ENCODE measurements at regions not wholly inside any gene's neighbourhood (a gene's known extent, or its start where the extent isn't known, plus 50 kb on each side); places are given as distances from the start of the nearest gene placed in this dataset.

DNA sequence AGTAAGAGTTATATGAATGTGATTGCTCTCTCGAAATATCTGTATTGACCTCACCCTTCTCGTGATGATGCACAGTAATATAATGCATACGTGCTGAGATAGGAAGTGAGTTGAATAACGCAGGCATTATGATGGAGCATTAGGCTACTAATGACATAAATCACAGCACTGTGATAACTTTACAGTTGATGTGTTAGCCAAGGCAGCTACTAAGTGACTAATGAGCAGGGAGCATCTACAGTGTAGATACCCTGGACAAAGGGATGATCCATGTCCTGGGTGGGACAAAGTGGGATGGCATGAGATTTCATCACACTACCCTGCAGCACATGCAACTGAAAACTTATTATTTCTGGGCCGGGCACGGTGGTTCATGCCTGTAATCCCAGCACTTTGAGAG lies 68.4 kb downstream of the HDGFL1 start (continued):
- TF ChIP-seq, protein P1, sequence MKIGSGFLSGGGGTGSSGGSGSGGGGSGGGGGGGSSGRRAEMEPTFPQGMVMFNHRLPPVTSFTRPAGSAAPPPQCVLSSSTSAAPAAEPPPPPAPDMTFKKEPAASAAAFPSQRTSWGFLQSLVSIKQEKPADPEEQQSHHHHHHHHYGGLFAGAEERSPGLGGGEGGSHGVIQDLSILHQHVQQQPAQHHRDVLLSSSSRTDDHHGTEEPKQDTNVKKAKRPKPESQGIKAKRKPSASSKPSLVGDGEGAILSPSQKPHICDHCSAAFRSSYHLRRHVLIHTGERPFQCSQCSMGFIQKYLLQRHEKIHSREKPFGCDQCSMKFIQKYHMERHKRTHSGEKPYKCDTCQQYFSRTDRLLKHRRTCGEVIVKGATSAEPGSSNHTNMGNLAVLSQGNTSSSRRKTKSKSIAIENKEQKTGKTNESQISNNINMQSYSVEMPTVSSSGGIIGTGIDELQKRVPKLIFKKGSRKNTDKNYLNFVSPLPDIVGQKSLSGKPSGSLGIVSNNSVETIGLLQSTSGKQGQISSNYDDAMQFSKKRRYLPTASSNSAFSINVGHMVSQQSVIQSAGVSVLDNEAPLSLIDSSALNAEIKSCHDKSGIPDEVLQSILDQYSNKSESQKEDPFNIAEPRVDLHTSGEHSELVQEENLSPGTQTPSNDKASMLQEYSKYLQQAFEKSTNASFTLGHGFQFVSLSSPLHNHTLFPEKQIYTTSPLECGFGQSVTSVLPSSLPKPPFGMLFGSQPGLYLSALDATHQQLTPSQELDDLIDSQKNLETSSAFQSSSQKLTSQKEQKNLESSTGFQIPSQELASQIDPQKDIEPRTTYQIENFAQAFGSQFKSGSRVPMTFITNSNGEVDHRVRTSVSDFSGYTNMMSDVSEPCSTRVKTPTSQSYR (CRISPR knock-in tag; IDR thresholded peaks at IDR 0.05): no peak
- TF ChIP-seq FOXK1 (CRISPR knock-in tag; IDR thresholded peaks at IDR 0.05): no peak
- TF ChIP-seq, protein P2, sequence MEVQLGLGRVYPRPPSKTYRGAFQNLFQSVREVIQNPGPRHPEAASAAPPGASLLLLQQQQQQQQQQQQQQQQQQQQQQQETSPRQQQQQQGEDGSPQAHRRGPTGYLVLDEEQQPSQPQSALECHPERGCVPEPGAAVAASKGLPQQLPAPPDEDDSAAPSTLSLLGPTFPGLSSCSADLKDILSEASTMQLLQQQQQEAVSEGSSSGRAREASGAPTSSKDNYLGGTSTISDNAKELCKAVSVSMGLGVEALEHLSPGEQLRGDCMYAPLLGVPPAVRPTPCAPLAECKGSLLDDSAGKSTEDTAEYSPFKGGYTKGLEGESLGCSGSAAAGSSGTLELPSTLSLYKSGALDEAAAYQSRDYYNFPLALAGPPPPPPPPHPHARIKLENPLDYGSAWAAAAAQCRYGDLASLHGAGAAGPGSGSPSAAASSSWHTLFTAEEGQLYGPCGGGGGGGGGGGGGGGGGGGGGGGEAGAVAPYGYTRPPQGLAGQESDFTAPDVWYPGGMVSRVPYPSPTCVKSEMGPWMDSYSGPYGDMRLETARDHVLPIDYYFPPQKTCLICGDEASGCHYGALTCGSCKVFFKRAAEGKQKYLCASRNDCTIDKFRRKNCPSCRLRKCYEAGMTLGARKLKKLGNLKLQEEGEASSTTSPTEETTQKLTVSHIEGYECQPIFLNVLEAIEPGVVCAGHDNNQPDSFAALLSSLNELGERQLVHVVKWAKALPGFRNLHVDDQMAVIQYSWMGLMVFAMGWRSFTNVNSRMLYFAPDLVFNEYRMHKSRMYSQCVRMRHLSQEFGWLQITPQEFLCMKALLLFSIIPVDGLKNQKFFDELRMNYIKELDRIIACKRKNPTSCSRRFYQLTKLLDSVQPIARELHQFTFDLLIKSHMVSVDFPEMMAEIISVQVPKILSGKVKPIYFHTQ (CRISPR knock-in tag; IDR thresholded peaks at IDR 0.05): no peak
- TF ChIP-seq OVOL2 (CRISPR knock-in tag; IDR thresholded peaks at IDR 0.05; ENCODE audit: borderline replicate concordance): no peak
- TF ChIP-seq, protein P3, sequence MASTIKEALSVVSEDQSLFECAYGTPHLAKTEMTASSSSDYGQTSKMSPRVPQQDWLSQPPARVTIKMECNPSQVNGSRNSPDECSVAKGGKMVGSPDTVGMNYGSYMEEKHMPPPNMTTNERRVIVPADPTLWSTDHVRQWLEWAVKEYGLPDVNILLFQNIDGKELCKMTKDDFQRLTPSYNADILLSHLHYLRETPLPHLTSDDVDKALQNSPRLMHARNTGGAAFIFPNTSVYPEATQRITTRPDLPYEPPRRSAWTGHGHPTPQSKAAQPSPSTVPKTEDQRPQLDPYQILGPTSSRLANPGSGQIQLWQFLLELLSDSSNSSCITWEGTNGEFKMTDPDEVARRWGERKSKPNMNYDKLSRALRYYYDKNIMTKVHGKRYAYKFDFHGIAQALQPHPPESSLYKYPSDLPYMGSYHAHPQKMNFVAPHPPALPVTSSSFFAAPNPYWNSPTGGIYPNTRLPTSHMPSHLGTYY (CRISPR knock-in tag; IDR thresholded peaks at IDR 0.05): no peak
- TF ChIP-seq CREB1 (CRISPR knock-in tag; IDR thresholded peaks at IDR 0.05): no peak
- no peak for TF ChIP-seq SP1 (CRISPR knock-in tag; conservative IDR thresholded peaks at IDR 0.05)
- TF ChIP-seq, protein P4, sequence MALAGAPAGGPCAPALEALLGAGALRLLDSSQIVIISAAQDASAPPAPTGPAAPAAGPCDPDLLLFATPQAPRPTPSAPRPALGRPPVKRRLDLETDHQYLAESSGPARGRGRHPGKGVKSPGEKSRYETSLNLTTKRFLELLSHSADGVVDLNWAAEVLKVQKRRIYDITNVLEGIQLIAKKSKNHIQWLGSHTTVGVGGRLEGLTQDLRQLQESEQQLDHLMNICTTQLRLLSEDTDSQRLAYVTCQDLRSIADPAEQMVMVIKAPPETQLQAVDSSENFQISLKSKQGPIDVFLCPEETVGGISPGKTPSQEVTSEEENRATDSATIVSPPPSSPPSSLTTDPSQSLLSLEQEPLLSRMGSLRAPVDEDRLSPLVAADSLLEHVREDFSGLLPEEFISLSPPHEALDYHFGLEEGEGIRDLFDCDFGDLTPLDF (CRISPR knock-in tag; IDR thresholded peaks at IDR 0.05): no peak
- TF ChIP-seq, protein P5, sequence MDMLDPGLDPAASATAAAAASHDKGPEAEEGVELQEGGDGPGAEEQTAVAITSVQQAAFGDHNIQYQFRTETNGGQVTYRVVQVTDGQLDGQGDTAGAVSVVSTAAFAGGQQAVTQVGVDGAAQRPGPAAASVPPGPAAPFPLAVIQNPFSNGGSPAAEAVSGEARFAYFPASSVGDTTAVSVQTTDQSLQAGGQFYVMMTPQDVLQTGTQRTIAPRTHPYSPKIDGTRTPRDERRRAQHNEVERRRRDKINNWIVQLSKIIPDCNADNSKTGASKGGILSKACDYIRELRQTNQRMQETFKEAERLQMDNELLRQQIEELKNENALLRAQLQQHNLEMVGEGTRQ (CRISPR knock-in tag; IDR thresholded peaks at IDR 0.05): no peak
- no peak for TF ChIP-seq ZNF423 (CRISPR knock-in tag; IDR thresholded peaks at IDR 0.05)
- TF ChIP-seq ZNF121 (CRISPR knock-in tag; IDR thresholded peaks at IDR 0.05): no peak
- no peak for TF ChIP-seq NR1H2 (CRISPR knock-in tag; IDR thresholded peaks at IDR 0.05)

DNA sequence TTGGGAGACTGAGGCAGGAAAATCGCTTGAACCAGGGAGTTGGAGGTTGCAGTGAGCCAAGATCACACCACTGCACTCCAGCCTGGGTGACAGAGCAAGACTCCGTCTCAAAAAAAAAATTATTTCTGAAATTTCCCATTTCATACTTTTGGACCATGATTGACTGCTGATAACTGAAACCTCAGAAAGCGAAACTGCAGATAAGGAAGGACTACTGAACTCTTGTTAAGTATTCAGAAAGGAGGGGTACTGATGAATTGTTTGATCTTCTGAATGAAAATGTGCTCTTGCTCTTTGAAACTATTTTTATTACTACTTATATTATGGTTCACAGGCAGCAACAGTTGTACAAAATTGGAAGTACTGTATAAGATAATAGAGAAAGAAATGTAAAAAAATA lies 69.0 kb downstream of the HDGFL1 start:
- TF ChIP-seq, protein P6, sequence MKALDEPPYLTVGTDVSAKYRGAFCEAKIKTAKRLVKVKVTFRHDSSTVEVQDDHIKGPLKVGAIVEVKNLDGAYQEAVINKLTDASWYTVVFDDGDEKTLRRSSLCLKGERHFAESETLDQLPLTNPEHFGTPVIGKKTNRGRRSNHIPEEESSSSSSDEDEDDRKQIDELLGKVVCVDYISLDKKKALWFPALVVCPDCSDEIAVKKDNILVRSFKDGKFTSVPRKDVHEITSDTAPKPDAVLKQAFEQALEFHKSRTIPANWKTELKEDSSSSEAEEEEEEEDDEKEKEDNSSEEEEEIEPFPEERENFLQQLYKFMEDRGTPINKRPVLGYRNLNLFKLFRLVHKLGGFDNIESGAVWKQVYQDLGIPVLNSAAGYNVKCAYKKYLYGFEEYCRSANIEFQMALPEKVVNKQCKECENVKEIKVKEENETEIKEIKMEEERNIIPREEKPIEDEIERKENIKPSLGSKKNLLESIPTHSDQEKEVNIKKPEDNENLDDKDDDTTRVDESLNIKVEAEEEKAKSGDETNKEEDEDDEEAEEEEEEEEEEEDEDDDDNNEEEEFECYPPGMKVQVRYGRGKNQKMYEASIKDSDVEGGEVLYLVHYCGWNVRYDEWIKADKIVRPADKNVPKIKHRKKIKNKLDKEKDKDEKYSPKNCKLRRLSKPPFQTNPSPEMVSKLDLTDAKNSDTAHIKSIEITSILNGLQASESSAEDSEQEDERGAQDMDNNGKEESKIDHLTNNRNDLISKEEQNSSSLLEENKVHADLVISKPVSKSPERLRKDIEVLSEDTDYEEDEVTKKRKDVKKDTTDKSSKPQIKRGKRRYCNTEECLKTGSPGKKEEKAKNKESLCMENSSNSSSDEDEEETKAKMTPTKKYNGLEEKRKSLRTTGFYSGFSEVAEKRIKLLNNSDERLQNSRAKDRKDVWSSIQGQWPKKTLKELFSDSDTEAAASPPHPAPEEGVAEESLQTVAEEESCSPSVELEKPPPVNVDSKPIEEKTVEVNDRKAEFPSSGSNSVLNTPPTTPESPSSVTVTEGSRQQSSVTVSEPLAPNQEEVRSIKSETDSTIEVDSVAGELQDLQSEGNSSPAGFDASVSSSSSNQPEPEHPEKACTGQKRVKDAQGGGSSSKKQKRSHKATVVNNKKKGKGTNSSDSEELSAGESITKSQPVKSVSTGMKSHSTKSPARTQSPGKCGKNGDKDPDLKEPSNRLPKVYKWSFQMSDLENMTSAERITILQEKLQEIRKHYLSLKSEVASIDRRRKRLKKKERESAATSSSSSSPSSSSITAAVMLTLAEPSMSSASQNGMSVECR (CRISPR knock-in tag; IDR thresholded peaks at IDR 0.05; ENCODE audit: borderline replicate concordance): no peak
- TF ChIP-seq FOXJ3 (CRISPR knock-in tag; IDR thresholded peaks at IDR 0.05; ENCODE audit: borderline replicate concordance) (no peak), SOX15 (CRISPR knock-in tag; IDR thresholded peaks at IDR 0.05) (no peak)
- TF ChIP-seq, protein P7, sequence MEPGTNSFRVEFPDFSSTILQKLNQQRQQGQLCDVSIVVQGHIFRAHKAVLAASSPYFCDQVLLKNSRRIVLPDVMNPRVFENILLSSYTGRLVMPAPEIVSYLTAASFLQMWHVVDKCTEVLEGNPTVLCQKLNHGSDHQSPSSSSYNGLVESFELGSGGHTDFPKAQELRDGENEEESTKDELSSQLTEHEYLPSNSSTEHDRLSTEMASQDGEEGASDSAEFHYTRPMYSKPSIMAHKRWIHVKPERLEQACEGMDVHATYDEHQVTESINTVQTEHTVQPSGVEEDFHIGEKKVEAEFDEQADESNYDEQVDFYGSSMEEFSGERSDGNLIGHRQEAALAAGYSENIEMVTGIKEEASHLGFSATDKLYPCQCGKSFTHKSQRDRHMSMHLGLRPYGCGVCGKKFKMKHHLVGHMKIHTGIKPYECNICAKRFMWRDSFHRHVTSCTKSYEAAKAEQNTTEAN (CRISPR knock-in tag; IDR thresholded peaks at IDR 0.05): no peak
- TF ChIP-seq, protein P8, sequence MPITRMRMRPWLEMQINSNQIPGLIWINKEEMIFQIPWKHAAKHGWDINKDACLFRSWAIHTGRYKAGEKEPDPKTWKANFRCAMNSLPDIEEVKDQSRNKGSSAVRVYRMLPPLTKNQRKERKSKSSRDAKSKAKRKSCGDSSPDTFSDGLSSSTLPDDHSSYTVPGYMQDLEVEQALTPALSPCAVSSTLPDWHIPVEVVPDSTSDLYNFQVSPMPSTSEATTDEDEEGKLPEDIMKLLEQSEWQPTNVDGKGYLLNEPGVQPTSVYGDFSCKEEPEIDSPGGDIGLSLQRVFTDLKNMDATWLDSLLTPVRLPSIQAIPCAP (CRISPR knock-in tag; IDR thresholded peaks at IDR 0.05): no peak
- TF ChIP-seq, protein P9, sequence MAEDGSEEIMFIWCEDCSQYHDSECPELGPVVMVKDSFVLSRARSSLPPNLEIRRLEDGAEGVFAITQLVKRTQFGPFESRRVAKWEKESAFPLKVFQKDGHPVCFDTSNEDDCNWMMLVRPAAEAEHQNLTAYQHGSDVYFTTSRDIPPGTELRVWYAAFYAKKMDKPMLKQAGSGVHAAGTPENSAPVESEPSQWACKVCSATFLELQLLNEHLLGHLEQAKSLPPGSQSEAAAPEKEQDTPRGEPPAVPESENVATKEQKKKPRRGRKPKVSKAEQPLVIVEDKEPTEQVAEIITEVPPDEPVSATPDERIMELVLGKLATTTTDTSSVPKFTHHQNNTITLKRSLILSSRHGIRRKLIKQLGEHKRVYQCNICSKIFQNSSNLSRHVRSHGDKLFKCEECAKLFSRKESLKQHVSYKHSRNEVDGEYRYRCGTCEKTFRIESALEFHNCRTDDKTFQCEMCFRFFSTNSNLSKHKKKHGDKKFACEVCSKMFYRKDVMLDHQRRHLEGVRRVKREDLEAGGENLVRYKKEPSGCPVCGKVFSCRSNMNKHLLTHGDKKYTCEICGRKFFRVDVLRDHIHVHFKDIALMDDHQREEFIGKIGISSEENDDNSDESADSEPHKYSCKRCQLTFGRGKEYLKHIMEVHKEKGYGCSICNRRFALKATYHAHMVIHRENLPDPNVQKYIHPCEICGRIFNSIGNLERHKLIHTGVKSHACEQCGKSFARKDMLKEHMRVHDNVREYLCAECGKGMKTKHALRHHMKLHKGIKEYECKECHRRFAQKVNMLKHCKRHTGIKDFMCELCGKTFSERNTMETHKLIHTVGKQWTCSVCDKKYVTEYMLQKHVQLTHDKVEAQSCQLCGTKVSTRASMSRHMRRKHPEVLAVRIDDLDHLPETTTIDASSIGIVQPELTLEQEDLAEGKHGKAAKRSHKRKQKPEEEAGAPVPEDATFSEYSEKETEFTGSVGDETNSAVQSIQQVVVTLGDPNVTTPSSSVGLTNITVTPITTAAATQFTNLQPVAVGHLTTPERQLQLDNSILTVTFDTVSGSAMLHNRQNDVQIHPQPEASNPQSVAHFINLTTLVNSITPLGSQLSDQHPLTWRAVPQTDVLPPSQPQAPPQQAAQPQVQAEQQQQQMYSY (CRISPR knock-in tag; IDR thresholded peaks at IDR 0.05): no peak
- Mint-ChIP-seq H3K27me3 (ENCODE audit: low read depth) (no peaks in the 10 kb centered on the region), H3K9me3 (no peaks in the 10 kb centered on the region)

More for the DNA sequence above, 69.0 kb downstream of the HDGFL1 start:
- Mint-ChIP-seq H3K4me3 (no peak overlapping the region), H3K27ac (no peak overlapping the region), H3K4me1 (no peaks in the 10 kb centered on the region), H3K36me3 (no peaks in the 10 kb centered on the region)
- POLR2A ChIA-PET: no interaction called here
- no peak for ATAC-seq
- CTCF ChIA-PET: no interaction called here
- DNase-seq (ENCODE audit: low spot score): no peak
